C4-2B (cell line): ENCODE measurements at regions not wholly inside any gene's neighbourhood (a gene's known extent, or its start where the extent isn't known, plus 50 kb on each side); places are given as distances from the start of the nearest gene placed in this dataset.
"Not testable (repeated sequence)": the region's sequence is repeated elsewhere in the genome, so short reads cannot be mapped to it uniquely, and the experiment has no call there.

Experiments used
- ZFX ChIP-seq: fragments of 450-650 bp; IDR thresholded peaks from 2 replicates; pipeline ENCODE4 v1.6.1; 2017
- TF ChIP-seq, protein P1 (sequence below): fragments of 450-650 bp; conservative IDR thresholded peaks from 2 replicates; pipeline ENCODE4 v1.5.1; 2017; ENCODE audit warnings: mild to moderate bottlenecking

DNA sequence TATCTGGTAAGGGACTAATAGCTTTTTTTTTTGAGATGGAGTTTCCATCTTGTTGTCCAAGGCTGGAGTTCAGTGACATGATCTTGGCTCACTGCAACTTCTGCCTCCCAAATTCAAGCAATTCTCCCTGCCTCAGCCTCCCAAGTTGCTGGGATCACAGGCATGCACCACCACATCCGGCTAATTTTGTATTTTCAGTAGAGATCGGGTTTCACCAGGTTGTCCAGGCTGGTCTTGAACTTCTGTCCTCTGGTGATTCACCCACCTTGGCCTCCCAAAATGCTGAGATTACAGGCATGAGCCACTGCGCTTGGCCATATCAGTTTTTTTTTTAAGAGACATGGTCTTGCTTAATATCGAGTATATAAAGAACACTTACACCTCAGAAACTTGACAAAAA lies 4797.3 kb upstream of the OR11H1 start:
- TF ChIP-seq, protein P1, sequence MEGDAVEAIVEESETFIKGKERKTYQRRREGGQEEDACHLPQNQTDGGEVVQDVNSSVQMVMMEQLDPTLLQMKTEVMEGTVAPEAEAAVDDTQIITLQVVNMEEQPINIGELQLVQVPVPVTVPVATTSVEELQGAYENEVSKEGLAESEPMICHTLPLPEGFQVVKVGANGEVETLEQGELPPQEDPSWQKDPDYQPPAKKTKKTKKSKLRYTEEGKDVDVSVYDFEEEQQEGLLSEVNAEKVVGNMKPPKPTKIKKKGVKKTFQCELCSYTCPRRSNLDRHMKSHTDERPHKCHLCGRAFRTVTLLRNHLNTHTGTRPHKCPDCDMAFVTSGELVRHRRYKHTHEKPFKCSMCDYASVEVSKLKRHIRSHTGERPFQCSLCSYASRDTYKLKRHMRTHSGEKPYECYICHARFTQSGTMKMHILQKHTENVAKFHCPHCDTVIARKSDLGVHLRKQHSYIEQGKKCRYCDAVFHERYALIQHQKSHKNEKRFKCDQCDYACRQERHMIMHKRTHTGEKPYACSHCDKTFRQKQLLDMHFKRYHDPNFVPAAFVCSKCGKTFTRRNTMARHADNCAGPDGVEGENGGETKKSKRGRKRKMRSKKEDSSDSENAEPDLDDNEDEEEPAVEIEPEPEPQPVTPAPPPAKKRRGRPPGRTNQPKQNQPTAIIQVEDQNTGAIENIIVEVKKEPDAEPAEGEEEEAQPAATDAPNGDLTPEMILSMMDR, result not testable (repeated sequence)
- not testable (repeated sequence) for TF ChIP-seq ZFX
